Lower lobe of right lung (tissue), 2 donors: ENCODE measurements at regions not wholly inside any gene's neighbourhood (a gene's known extent, or its start where the extent isn't known, plus 50 kb on each side); places are given as distances from the start of the nearest gene placed in this dataset.
"Not testable (repeated sequence)": the region's sequence is repeated elsewhere in the genome, so short reads cannot be mapped to it uniquely, and the experiment has no call there.

Experiments used
- ATAC-seq, 2 donors: fragments of 200-7000 bp; cut with Tn5 transposase; one replicate each; pipeline ENCODE4 v1.9.1; 2020 to 2022; ENCODE audit warnings: mild to moderate bottlenecking in 2 of 2, moderate library complexity in 2 of 2
- DNase-seq: peaks from one replicate; pipeline ENCODE4 v3.0.0-alpha.2; 2020
- H3K27ac ChIP-seq: fragments of 200-600 bp; one replicate; pipeline ENCODE4 v1.8.0; 2022
- H3K27me3 ChIP-seq: fragments of 200-600 bp; one replicate; pipeline ENCODE4 v1.8.0; 2022; ENCODE audit warnings: low read depth
- H3K36me3 ChIP-seq: fragments of 200-600 bp; one replicate; pipeline ENCODE4 v1.8.0; 2022; ENCODE audit warnings: mild to moderate bottlenecking
- H3K4me1 ChIP-seq: fragments of 200-600 bp; one replicate; pipeline ENCODE4 v1.8.0; 2022
- H3K4me3 ChIP-seq: fragments of 200-600 bp; one replicate; pipeline ENCODE4 v1.8.0; 2022; ENCODE audit warnings: mild to moderate bottlenecking
- H3K9me3 ChIP-seq: fragments of 200-600 bp; one replicate; pipeline ENCODE4 v1.8.0; 2022
- intact Hi-C: fragments of 100-400 bp; cut with DNase I; formaldehyde crosslinking; loops from one replicate; pipeline ENCODE4 v1.11.0; 2022
- TF ChIP-seq, protein P1 (sequence below): fragments of 200-600 bp; IDR thresholded peaks from one replicate; pipeline ENCODE4 v1.8.0; 2022; ENCODE audit warnings: antibody characterized with exemption, mild to moderate bottlenecking
- donor health status: DM: no; HTN: yes; CAD: no; lungs with severe emphysema.

DNA sequence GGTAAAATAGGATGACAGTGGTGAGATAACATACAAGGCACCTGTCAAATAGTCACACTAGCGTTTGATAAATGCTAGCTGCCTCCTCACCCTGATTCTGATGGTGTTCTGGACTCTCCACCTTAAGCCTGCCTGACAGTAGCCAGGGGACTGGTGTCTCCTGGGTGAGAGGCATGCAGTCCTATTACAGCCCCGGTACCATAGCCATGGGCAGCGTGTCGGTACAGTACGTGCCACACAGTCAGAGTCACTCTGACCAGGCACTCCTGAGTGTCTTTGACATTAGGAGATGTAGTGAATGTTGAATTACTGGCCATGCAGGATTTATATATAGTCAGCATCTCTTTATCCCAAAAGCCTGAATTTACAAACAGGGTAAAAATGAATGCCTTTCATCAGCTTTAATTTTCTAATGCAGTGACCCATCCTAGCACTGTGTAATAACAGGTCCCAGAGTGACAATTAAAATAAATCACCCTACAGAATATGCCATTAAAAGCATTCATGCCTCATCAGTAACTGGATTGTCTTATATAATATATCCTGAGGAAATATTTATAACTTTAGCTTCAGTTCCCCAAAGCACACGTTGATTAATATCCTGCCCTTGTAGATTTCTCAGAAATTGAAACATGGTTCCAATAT lies 760.3 kb upstream of the SOX11 start:
- TF ChIP-seq, protein P1, sequence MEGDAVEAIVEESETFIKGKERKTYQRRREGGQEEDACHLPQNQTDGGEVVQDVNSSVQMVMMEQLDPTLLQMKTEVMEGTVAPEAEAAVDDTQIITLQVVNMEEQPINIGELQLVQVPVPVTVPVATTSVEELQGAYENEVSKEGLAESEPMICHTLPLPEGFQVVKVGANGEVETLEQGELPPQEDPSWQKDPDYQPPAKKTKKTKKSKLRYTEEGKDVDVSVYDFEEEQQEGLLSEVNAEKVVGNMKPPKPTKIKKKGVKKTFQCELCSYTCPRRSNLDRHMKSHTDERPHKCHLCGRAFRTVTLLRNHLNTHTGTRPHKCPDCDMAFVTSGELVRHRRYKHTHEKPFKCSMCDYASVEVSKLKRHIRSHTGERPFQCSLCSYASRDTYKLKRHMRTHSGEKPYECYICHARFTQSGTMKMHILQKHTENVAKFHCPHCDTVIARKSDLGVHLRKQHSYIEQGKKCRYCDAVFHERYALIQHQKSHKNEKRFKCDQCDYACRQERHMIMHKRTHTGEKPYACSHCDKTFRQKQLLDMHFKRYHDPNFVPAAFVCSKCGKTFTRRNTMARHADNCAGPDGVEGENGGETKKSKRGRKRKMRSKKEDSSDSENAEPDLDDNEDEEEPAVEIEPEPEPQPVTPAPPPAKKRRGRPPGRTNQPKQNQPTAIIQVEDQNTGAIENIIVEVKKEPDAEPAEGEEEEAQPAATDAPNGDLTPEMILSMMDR, result no peak
- Histone ChIP-seq H3K4me1 (no peaks in the 10 kb centered on the region), H3K27ac (no peak overlapping the region), H3K36me3 (no peaks in the 10 kb centered on the region), H3K4me3 (no peak overlapping the region), H3K9me3 (no peaks in the 10 kb centered on the region), H3K27me3 (no peaks in the 10 kb centered on the region)
- ATAC-seq (no peak), DNase-seq (no peak)
- intact Hi-C loops, result no loop called here

DNA sequence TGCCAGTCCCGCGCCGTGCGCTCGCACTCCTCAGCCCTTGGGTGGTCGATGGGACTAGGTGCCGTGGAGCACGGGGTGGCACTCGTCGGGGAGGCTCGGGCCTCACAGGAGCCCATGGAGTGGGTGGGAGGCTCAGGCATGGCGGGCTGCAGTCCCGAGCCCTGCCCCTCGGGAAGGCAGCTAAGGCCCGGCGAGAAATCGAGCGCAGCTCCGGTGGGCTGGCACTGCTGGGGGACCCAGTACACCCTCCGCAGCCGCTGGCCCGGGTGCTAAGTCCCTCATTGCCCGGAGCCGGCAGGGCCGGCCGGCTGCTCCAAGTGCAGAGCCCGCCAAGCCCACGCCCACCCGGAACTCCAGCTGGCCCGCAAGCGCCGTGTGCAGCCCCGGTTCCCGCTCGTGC lies 756.9 kb upstream of the SOX11 start:
- H3K27ac ChIP-seq, H3K36me3 ChIP-seq, intact Hi-C loops, DNase-seq, H3K4me3 ChIP-seq, H3K4me1 ChIP-seq, ATAC-seq, H3K9me3 ChIP-seq, H3K27me3 ChIP-seq: not testable (repeated sequence)

DNA sequence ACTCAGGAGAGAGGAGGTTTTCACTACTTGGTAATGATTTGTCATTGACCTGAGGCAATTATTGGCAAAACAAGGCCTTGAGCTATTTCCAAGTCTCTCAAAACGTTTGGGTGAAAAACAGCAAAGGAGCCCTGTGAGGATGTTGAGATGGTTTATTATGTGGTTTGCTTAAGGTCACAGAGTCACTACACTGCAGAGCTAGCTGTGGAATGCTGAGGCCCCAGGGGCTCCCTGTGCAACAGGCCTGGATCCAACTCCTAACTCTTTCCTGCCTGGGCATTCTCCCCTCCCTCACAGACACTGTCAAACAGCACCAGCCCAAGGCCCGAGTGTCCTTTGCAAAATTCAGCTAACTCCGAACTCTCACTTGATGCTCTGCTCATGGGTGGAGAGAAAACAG lies 754.6 kb upstream of the SOX11 start:
- ATAC-seq (no peak), DNase-seq (no peak)
- TF ChIP-seq, protein P1, result no peak
- Histone ChIP-seq H3K27ac (no peak overlapping the region), H3K4me3 (no peak overlapping the region), H3K36me3 (no peaks in the 10 kb centered on the region), H3K4me1 (no peaks in the 10 kb centered on the region), H3K9me3 (no peaks in the 10 kb centered on the region), H3K27me3 (no peaks in the 10 kb centered on the region)
- intact Hi-C loops, result no loop called here

DNA sequence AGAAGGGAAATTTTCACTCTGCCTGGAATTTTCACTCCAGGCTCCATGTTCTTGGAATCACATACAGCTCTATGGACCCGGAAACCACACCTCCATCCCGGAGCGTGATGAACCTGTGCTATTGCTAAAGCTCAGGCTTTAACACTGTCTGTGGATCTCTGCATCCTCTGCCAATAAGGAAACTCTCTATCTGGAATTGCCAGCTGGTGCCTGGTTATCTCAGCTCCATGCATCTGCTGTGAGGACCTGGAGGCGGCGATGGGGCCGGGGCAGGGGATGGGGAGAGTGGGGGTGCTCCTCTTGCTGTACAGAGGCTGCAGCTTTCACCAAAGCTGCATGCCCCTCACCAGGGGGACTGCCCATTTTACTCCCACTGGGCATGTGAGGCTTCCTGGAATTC lies 754.0 kb upstream of the SOX11 start:
- no peak for DNase-seq
- H3K4me3 ChIP-seq, result no peak overlapping the region
- no peak for ATAC-seq
- H3K9me3 ChIP-seq, result no peaks in the 10 kb centered on the region
- intact Hi-C loops, result no loop called here
- no peaks in the 10 kb centered on the region for H3K4me1 ChIP-seq
- TF ChIP-seq, protein P1, result no peak
- no peaks in the 10 kb centered on the region for H3K36me3 ChIP-seq
- no peaks in the 10 kb centered on the region for H3K27me3 ChIP-seq
- no peak overlapping the region for H3K27ac ChIP-seq

DNA sequence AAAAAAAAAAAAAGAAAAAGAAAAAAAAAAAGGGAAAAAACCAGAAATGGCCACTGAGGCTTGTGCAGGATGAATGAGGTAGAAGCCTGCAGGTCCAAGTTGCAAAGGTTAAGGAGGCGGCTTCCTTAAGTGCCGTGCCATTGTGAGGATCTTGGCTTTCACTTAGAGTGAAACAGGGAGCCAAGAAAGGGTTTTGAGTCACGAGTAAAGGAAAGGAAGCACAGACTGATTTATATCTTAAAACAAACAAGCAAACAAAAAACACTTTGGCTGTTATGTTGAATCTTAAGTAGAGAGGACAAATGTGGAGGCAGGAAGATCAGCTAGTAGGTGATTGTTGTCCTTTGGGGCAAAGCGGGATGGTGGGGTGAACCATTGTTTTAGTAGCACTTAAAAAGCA lies 749.7 kb upstream of the SOX11 start:
- no peak overlapping the region for H3K27ac ChIP-seq
- no peaks in the 10 kb centered on the region for H3K36me3 ChIP-seq
- intact Hi-C loops, result no loop called here
- TF ChIP-seq, protein P1, result no peak
- DNase-seq (no peak), ATAC-seq (no peak)
- H3K4me3 ChIP-seq, result no peak overlapping the region
- H3K4me1 ChIP-seq, result no peaks in the 10 kb centered on the region
- H3K27me3 ChIP-seq, result no peaks in the 10 kb centered on the region
- no peaks in the 10 kb centered on the region for H3K9me3 ChIP-seq

DNA sequence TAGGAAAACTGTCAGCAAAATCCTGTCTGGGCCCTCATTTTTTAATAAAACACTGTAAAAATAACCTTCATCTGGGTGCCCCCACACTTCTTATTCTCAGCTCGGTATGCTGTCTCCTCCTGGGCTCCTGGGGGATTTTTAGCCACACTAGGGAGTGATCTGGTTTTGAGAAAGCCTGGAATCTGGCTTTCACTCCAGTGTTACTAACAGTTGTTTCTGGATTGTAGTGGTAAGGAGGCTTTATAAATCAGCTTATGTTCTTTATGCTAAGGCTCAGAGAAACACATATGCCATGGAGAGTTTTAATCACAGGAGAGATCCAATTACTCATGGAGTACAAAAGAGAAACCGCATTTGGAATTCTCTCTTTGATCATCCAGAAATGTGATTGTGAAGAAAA lies 744.3 kb upstream of the SOX11 start:
- TF ChIP-seq, protein P1, result no peak
- no peaks in the 10 kb centered on the region for H3K9me3 ChIP-seq
- ATAC-seq (no peak), DNase-seq (no peak)
- no peaks in the 10 kb centered on the region for H3K36me3 ChIP-seq
- H3K4me1 ChIP-seq, result no peaks in the 10 kb centered on the region
- intact Hi-C loops, result no loop called here
- H3K27ac ChIP-seq, result no peak overlapping the region
- H3K27me3 ChIP-seq, result no peaks in the 10 kb centered on the region
- no peak overlapping the region for H3K4me3 ChIP-seq
